Lower leg skin (tissue), 4 donors: ENCODE measurements at regions not wholly inside any gene's neighbourhood (a gene's known extent, or its start where the extent isn't known, plus 50 kb on each side); places are given as distances from the start of the nearest gene placed in this dataset.

Experiments used
- DNase-seq, 2 donors: peaks; one replicate each; pipeline ENCODE4 v3.0.0-alpha.2; 2019; ENCODE audit warnings: low spot score in 2 of 2
- H3K4me3 ChIP-seq: fragments of 200-600 bp; sonication (generic); 2 replicates; pipeline ENCODE4 v1.5.1; 2017; ENCODE audit warnings: mild to moderate bottlenecking, low read depth; ENCODE audit not compliant: poor library complexity, severe bottlenecking
- POLR2A ChIP-seq, 2 donors: fragments of 450-650 bp; IDR thresholded peaks; one replicate each; pipeline ENCODE4 v1.6.1; 2016 to 2017; ENCODE audit warnings: antibody characterized with exemption in 2 of 2, mild to moderate bottlenecking in 1 of 2, moderate library complexity in 1 of 2
- WGBS, 2 donors: methylation state at CpG; one replicate each; pipeline ENCODE4 v1.1.5; 2018; 5-methylcytosine and 5-hydroxymethylcytosine counted together
- intact Hi-C: fragments of 100-400 bp; cut with DNase I; formaldehyde crosslinking; loops from one replicate; pipeline ENCODE4 v1.15.0; 2023; ENCODE audit warnings: low total_unique reads
- TF ChIP-seq, protein P1 (sequence below), 3 donors: fragments of 450-650 bp; IDR thresholded peaks; one replicate each; pipeline ENCODE4 v1.5.1; 2016; ENCODE audit warnings: antibody characterized with exemption in 3 of 3, mild to moderate bottlenecking in 3 of 3, moderate library complexity in 2 of 3

DNA sequence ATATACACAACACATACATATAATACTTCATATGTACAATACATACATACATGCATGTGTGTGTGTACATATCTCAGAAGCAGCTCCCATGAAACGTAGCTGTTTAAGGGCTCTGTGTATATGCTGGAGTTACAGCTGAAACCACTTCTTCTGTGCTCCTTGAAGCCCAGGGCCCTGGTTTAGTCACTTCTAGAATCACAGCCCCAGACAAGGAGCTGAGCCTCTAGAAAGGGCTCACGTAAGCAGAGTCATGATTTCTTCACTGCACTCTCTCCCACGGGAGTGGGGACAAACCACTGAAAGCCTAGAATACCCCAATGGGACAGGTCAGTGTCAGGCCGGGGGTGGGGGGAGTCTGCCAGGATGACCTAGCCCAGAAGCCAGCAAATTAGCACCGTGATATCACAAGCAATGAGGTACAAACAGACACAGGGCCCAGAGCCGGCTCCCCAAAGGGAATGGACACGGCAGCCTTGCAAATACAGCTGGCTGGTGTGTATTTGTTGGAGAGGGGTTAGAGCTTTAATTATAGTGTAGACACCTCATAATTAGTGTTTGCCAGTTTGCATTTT, 90.3 kb downstream of the C1QL2 start:
- TF ChIP-seq, protein P1, sequence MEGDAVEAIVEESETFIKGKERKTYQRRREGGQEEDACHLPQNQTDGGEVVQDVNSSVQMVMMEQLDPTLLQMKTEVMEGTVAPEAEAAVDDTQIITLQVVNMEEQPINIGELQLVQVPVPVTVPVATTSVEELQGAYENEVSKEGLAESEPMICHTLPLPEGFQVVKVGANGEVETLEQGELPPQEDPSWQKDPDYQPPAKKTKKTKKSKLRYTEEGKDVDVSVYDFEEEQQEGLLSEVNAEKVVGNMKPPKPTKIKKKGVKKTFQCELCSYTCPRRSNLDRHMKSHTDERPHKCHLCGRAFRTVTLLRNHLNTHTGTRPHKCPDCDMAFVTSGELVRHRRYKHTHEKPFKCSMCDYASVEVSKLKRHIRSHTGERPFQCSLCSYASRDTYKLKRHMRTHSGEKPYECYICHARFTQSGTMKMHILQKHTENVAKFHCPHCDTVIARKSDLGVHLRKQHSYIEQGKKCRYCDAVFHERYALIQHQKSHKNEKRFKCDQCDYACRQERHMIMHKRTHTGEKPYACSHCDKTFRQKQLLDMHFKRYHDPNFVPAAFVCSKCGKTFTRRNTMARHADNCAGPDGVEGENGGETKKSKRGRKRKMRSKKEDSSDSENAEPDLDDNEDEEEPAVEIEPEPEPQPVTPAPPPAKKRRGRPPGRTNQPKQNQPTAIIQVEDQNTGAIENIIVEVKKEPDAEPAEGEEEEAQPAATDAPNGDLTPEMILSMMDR (IDR thresholded peaks at IDR 0.05): no peak
- no peak for TF ChIP-seq POLR2A (IDR thresholded peaks at IDR 0.05)
- intact Hi-C loops: no loop called here
- WGBS, 2 donors: 62 to 65% methylated on average over 7 of the region's 7 CpGs
- DNase-seq: peak in 1 of 2 donors; percentile 77
- no peak overlapping the region for H3K4me3 ChIP-seq

DNA sequence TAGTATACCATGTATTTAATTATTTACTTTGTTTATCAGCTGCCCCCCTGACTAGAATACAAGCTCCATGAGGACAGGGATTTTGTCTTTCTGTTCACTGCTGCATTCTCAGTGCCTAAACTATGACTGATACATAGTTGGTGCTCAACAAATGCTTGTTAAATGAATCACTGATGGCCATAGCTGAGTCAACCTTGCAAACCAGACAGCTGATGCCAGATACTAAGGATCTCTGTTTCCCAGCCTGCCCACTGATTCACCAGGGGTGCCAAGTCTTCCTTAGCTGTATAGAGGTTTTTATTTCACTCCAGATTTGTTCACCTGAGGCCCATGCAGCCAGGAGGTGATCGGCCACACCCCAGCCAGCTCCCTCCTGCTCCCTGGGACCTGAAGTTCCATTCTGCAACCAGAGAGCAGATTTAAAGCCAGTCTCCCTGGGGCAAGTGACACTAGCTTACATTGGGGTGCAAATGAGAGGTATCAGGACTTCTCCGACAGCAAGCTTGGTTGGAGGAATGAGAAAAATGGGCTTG, 92.2 kb downstream of the C1QL2 start:
- DNase-seq: peak in 1 of 2 donors; percentile 52
- no peak overlapping the region for H3K4me3 ChIP-seq
- WGBS, 2 donors: 71 to 92% methylated on average over 2 of the region's 2 CpGs
- intact Hi-C loops: no loop called here
- TF ChIP-seq, protein P1 (IDR thresholded peaks at IDR 0.05): no peak
- no peak for TF ChIP-seq POLR2A (IDR thresholded peaks at IDR 0.05)

DNA sequence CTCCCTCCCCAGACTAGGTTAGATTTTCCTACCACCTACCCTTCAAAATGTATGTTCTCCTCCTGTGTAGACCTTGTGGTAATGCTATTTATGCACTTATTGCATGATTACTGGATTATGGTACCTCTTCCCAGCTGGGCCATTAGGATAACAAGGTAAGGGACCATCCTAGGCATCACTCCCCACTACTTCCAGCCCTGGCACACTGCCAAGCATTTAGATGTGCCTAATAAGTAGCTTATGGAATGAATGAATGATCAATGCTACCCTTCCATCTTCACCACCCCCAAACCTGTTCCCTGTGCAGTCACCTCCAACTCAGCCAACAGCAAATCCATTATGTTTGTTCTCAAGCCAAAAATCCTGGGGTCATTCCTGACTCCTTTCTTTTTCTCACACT, 93.4 kb downstream of the C1QL2 start:
- TF ChIP-seq, protein P1 (IDR thresholded peaks at IDR 0.05): no peak
- TF ChIP-seq POLR2A (IDR thresholded peaks at IDR 0.05): no peak
- peak in 1 of 2 donors; percentile 58 for DNase-seq
- intact Hi-C loops: no loop called here
- H3K4me3 ChIP-seq: no peak overlapping the region

DNA sequence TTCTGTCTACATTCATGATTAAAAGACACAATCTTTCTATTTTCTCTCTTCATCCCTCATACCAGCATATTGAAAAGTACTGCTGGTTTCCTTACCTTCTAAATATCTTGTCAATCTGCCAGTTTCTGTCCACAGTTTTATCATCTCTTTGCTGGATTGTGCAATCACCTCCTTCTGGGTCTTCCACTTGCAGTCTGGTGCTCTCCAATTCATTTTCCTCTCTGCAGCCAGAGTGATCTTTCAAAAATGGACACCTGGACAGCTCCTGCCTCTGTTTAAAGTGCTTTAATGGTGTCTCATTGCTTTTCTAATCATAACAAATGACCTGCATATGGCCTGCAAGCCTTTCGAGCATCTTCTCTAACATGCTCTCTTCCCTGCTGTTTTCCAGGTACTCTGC, 94.0 kb downstream of the C1QL2 start:
- TF ChIP-seq, protein P1 (IDR thresholded peaks at IDR 0.05): no peak
- TF ChIP-seq POLR2A (IDR thresholded peaks at IDR 0.05): no peak
- DNase-seq: no peak
- intact Hi-C loops: no loop called here
- WGBS, 2 donors: 50 to 83% methylated on average over 1 of the region's 1 CpG
- H3K4me3 ChIP-seq: no peak overlapping the region

DNA sequence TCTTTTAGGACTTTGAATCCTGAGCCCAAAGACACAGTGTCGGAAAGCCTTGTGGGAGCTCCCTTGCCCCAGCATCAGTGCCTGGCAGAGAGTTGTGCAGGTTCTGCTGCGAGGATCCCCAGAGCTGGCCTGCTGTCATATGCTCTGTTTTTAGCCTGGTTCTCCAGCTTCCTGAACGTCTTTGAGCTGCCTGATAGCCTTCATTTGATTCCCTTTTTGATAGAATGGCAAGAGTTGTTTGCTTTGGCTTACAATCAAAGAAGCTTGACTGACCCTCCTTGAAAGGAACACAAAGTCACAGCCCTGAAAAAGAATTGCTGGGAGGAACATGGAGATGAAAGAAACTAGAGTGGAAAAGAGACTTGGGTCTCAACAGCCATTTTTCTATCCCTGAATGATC, 95.4 kb downstream of the C1QL2 start:
- no peak for DNase-seq
- TF ChIP-seq, protein P1 (IDR thresholded peaks at IDR 0.05): no peak
- TF ChIP-seq POLR2A (IDR thresholded peaks at IDR 0.05): no peak
- 64 to 73% methylated on average over 3 of the region's 3 CpGs for WGBS, 2 donors
- H3K4me3 ChIP-seq: no peak overlapping the region
- intact Hi-C loops: no loop called here

DNA sequence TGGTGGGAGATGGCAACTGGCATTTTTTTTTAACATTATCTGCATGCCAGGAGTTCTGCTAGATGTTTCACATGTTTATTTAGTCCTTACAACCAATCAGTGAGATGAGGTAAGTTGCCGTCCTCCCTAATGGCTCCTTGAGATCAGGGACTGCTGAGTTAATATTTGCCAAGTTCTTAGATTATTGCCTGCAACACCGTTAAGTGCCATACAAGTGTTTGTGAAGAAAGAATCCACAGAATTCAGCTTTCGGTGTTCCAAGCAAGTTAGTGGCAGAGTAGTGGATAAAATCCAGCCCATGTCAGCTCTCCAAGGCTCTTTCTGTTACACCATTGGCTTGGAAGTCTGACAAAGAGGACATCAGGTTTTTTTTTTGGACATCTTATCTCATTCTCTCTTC, 95.9 kb downstream of the C1QL2 start:
- intact Hi-C loops: no loop called here
- WGBS, 2 donors: 57 to 58% methylated on average over 3 of the region's 3 CpGs
- DNase-seq: no peak

More for the DNA sequence above, 95.9 kb downstream of the C1QL2 start:
- no peak for TF ChIP-seq POLR2A (IDR thresholded peaks at IDR 0.05)
- TF ChIP-seq, protein P1 (IDR thresholded peaks at IDR 0.05): no peak
- no peak overlapping the region for H3K4me3 ChIP-seq
